ENCODE measurements at regions not wholly inside any gene's neighbourhood (a gene's known extent, or its start where the extent isn't known, plus 50 kb on each side); places are given as distances from the start of the nearest gene placed in this dataset.

- H3K9me3 ChIP-seq (replicated peaks; ENCODE audit: insufficient read depth, low read length), result no peaks in the 10 kb centered on the region
- no peaks in the 10 kb centered on the region for H3F3A ChIP-seq (ENCODE audit: insufficient read depth, low read length)
- no peak overlapping the region for H3K27ac ChIP-seq (ENCODE audit: low read length)
- no peak overlapping the region for H3K9ac ChIP-seq (ENCODE audit: low read length)
- H3K9me2 ChIP-seq (replicated peaks; ENCODE audit: insufficient read depth, low read length), result no peaks in the 10 kb centered on the region
- no peaks in the 10 kb centered on the region for H4K20me1 ChIP-seq (ENCODE audit: insufficient read depth, low read length)
- H3K79me2 ChIP-seq (ENCODE audit: low read length), result no peaks in the 10 kb centered on the region
- H3K4me1 ChIP-seq (ENCODE audit: low read length), result no peaks in the 10 kb centered on the region
- no peak for DNase-seq
- TF ChIP-seq EZH2 (optimal IDR thresholded peaks at IDR 0.05; ENCODE audit: low read depth, low read length) (no peak), EZH2phosphoT487 (IDR thresholded peaks at IDR 0.05; ENCODE audit: low read length) (no peak), CTCF (IDR thresholded peaks at IDR 0.05; ENCODE audit: low read length) (no peak)
- H3K4me3 ChIP-seq (ENCODE audit: low read length), result no peak overlapping the region
- H3K27me3 ChIP-seq (replicated peaks; ENCODE audit: insufficient read depth, low read length), result peaks cover 83% of the 10 kb centered on the region
- no peak overlapping the region for H2AFZ ChIP-seq (ENCODE audit: low read length)
- H3K36me3 ChIP-seq (replicated peaks; ENCODE audit: insufficient read depth, low read length), result no peaks in the 10 kb centered on the region
- no peak overlapping the region for H3K4me2 ChIP-seq (ENCODE audit: low read depth, low read length)
Observed at GRCh38 chr17:73990290-73990689, 213.2 kb upstream of the RPL38 start.

GRCh38 chr17:73991260-73991659, 212.2 kb upstream of the RPL38 start:
- Histone ChIP-seq H3K79me2 (ENCODE audit: low read length) (no peaks in the 10 kb centered on the region), H3K27ac (ENCODE audit: low read length) (no peak overlapping the region), H3K27me3 (replicated peaks; ENCODE audit: insufficient read depth, low read length) (peaks cover 87% of the 10 kb centered on the region)

DNA sequence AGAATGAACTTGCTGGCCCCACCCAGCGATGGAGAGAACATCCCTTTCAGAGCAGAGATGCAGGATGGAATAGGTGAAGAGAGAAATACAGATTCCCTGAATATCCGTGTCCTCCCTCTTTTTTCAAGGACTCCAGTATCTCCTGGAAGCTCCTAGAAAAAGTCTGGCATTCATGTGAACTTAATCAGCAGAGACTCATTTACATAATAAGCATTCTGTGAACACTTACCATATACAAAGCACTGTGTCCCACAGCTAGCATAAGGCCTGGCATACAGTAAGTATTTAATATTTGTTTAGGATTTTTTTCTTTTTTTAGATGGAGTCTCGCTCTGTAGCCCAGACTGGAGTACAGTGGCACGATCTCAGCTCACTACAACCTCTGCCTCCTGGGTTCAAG, 208.5 kb upstream of the RPL38 start:
- Histone ChIP-seq H3F3A (ENCODE audit: insufficient read depth, low read length) (no peaks in the 10 kb centered on the region), H4K20me1 (ENCODE audit: insufficient read depth, low read length) (no peaks in the 10 kb centered on the region), H3K4me3 (ENCODE audit: low read length) (no peak overlapping the region), H3K27me3 (replicated peaks; ENCODE audit: insufficient read depth, low read length) (peaks cover 79% of the 10 kb centered on the region), H3K9me3 (replicated peaks; ENCODE audit: insufficient read depth, low read length) (no peaks in the 10 kb centered on the region), H3K4me2 (ENCODE audit: low read depth, low read length) (no peak overlapping the region), H3K9me2 (replicated peaks; ENCODE audit: insufficient read depth, low read length) (no peaks in the 10 kb centered on the region), H3K4me1 (ENCODE audit: low read length) (no peaks in the 10 kb centered on the region), H3K36me3 (replicated peaks; ENCODE audit: insufficient read depth, low read length) (no peaks in the 10 kb centered on the region), H3K9ac (ENCODE audit: low read length) (no peak overlapping the region), H3K79me2 (ENCODE audit: low read length) (no peaks in the 10 kb centered on the region), H3K27ac (ENCODE audit: low read length) (no peak overlapping the region), H2AFZ (ENCODE audit: low read length) (no peak overlapping the region)
- DNase-seq, result no peak
- no peak for TF ChIP-seq EZH2 (optimal IDR thresholded peaks at IDR 0.05; ENCODE audit: low read depth, low read length)
- no peak for TF ChIP-seq EZH2phosphoT487 (IDR thresholded peaks at IDR 0.05; ENCODE audit: low read length)
- no peak for TF ChIP-seq CTCF (IDR thresholded peaks at IDR 0.05; ENCODE audit: low read length)

More at GRCh38 chr17:73991260-73991659, 212.2 kb upstream of the RPL38 start:
- DNase-seq, result no peak
- Histone ChIP-seq H3K36me3 (replicated peaks; ENCODE audit: insufficient read depth, low read length) (no peaks in the 10 kb centered on the region), H3K9me2 (replicated peaks; ENCODE audit: insufficient read depth, low read length) (no peaks in the 10 kb centered on the region), H3K4me3 (ENCODE audit: low read length) (no peak overlapping the region), H3K9me3 (replicated peaks; ENCODE audit: insufficient read depth, low read length) (no peaks in the 10 kb centered on the region), H2AFZ (ENCODE audit: low read length) (no peak overlapping the region), H3K4me1 (ENCODE audit: low read length) (no peaks in the 10 kb centered on the region), H4K20me1 (ENCODE audit: insufficient read depth, low read length) (no peaks in the 10 kb centered on the region), H3K4me2 (ENCODE audit: low read depth, low read length) (no peak overlapping the region), H3K9ac (ENCODE audit: low read length) (no peak overlapping the region), H3F3A (ENCODE audit: insufficient read depth, low read length) (no peaks in the 10 kb centered on the region)
- TF ChIP-seq EZH2 (optimal IDR thresholded peaks at IDR 0.05; ENCODE audit: low read depth, low read length) (no peak), EZH2phosphoT487 (IDR thresholded peaks at IDR 0.05; ENCODE audit: low read length) (no peak), CTCF (IDR thresholded peaks at IDR 0.05; ENCODE audit: low read length) (no peak)

Data from MM.1S (cell line).